Astrocyte of the cerebellum (primary cell): ENCODE measurements at regions not wholly inside any gene's neighbourhood (a gene's known extent, or its start where the extent isn't known, plus 50 kb on each side); places are given as distances from the start of the nearest gene placed in this dataset.
"Not testable (repeated sequence)": the region's sequence is repeated elsewhere in the genome, so short reads cannot be mapped to it uniquely, and the experiment has no call there.

ENCODE experiments used
- DNase-seq: peaks from one replicate; pipeline ENCODE4 v3.0.0-alpha.2; 2011; ENCODE audit warnings: low read depth
- H3K4me3 ChIP-seq: 2 replicates; pipeline ENCODE4 v1.5.1; 2011; ENCODE audit warnings: mild to moderate bottlenecking, low read depth, low read length, moderate library complexity
- in situ Hi-C: cut with HindIII; loops from 2 replicates; pipeline ENCODE4 v1.10.0; 2017; ENCODE audit warnings: low sequenced_read_pairs
- TF ChIP-seq, protein P1 (sequence below): IDR thresholded peaks from 2 replicates; pipeline ENCODE4 v1.5.1; 2012; ENCODE audit warnings: low read length, low read depth, moderate library complexity, mild to moderate bottlenecking; ENCODE audit errors: missing control alignments

DNA sequence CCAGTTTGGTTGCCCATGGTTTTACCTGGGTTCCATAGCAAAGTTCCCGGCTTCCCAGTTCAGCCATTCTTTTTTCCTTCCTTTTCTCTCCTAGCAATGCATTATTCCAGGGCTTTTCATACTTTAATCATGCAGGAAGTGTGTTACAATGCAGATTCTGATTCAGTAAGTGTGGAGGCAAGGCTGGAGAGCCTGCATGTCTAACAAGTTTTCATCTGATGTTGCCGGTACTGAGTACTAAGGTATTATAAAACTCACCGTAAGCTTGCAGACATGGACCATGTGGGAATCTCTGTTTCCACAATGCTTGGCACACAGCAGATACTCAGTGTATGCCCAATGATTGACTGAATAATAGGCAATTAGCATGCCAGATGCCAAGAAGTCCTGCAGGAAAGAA lies 102.9 kb upstream of the SHB start:
- H3K4me3 ChIP-seq = no peak overlapping the region
- DNase-seq = no peak
- in situ Hi-C loops = no loop called here
- TF ChIP-seq, protein P1, sequence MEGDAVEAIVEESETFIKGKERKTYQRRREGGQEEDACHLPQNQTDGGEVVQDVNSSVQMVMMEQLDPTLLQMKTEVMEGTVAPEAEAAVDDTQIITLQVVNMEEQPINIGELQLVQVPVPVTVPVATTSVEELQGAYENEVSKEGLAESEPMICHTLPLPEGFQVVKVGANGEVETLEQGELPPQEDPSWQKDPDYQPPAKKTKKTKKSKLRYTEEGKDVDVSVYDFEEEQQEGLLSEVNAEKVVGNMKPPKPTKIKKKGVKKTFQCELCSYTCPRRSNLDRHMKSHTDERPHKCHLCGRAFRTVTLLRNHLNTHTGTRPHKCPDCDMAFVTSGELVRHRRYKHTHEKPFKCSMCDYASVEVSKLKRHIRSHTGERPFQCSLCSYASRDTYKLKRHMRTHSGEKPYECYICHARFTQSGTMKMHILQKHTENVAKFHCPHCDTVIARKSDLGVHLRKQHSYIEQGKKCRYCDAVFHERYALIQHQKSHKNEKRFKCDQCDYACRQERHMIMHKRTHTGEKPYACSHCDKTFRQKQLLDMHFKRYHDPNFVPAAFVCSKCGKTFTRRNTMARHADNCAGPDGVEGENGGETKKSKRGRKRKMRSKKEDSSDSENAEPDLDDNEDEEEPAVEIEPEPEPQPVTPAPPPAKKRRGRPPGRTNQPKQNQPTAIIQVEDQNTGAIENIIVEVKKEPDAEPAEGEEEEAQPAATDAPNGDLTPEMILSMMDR = no peak

DNA sequence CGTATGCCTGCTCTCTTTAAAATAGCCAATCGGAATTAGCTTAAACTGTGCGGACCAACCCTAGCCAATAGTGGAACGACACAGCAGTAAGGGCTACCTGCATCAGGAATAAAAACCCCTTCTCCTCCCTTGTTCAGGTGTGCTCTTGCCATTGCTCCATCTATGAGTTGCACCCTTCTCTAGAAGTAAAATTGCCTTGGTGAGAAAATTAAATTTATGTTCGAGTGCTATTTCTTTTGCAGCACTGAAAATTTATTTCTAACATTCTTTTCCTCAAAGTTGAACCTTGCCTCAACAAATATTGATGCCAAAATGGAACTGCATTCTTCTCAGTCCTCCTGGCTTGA lies 102.5 kb upstream of the SHB start:
- no peak overlapping the region for H3K4me3 ChIP-seq
- in situ Hi-C loops = no loop called here
- TF ChIP-seq, protein P1 = no peak
- no peak for DNase-seq

DNA sequence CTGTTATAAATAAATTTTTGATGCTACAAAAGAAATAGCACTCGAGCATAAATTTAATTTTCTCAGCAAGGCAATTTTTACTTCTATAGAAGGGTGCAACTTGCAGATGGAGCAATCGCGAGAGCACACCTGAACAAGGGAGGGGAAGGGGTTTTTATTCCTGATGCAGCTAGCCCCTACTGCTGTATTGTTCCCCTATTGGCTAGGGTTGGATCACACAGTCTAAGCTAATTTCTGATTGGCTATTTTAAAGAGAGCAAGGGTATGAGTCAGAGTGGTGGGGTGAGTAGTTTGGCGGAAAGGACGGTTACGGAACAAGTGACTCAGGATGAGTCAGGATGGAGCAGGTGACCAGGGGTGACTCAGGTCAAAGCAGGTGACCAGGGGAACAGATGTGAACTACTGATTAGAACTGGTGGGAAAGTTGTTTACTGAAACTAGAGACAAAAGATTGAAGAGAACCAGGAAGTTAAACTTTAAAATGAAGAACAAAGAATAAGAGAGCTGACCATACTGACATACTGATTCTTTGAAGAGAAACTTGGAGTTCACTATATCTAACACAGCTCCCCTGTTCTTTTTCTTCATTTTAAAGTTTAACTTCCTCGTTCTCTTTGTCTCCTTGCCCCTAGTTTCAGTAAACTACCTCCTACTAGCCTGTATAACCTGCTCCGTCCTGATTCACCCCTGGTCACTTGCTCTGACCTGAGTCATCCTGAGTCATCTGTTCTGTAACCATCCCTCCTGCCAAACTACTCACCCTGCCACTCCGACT lies 101.9 kb upstream of the SHB start:
- in situ Hi-C loops, DNase-seq, H3K4me3 ChIP-seq: not testable (repeated sequence)

DNA sequence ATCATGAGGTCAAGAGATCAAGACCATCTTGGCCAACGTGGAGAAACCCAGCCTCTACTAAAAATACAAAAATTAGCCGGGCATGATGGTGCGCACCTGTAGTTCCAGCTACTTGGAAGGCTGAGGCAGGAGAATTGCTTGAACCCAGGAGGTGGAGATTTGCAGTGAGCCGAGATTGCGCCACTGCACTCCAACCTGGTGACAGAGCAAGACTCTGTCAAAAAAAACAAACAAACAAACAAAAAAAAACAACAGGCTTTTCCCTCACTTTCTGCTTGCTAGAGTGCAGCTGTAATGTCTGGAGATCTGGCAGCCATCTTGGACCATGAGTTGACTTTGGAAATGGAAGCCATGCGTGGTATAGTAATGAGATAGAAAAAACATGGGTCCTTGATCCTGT lies 101.1 kb upstream of the SHB start:
- in situ Hi-C loops, DNase-seq, H3K4me3 ChIP-seq: not testable (repeated sequence)

DNA sequence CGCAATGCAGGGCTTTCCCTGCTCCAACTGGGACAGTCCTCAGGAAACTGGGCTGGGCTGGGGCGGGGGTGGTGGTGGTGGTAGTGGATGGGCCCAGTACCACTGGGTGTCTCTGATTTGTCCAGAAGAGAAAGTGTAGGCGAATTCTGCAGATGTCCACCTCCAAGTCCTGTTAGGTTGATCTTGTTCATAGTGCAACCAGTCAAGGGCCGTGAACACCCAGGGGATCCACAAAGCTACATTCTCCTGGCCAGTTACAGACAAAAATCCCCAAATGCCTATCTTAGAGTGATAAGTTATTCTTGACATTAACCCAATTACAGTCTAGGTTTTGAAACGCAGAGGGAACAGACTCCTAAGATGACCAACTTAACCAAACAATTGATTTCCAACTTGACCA lies 97.5 kb upstream of the SHB start:
- no peak overlapping the region for H3K4me3 ChIP-seq
- no peak for DNase-seq
- TF ChIP-seq, protein P1 = no peak
- in situ Hi-C loops = no loop called here

DNA sequence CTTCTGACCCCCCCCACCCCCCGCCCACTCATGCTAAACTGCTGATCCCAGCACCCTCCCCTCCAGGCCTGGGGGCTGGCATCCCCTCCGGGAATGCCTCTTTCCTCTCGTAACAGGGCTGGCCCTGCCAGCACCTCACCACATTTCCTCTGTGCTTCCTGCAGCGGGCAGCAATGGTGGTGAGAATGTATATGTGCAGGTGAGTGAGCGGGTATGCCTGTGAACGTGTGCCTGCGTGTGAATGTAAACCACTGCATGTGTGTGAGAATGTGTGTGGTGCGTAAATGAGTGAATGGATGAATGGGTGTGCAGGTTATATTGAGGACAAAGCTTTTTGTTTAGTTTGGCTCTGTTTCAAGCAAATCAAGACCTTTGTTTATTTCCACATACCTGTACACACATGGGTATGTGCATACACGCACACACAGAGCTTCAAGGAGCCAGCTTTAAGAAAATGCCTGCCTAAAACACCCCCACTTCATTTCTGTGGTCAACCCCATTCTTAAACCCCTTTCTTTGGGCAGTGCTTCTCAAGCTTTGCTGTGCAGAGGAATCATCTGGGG lies 95.7 kb upstream of the SHB start:
- in situ Hi-C loops = no loop called here
- TF ChIP-seq, protein P1 = no peak
- no peak overlapping the region for H3K4me3 ChIP-seq
- no peak for DNase-seq

DNA sequence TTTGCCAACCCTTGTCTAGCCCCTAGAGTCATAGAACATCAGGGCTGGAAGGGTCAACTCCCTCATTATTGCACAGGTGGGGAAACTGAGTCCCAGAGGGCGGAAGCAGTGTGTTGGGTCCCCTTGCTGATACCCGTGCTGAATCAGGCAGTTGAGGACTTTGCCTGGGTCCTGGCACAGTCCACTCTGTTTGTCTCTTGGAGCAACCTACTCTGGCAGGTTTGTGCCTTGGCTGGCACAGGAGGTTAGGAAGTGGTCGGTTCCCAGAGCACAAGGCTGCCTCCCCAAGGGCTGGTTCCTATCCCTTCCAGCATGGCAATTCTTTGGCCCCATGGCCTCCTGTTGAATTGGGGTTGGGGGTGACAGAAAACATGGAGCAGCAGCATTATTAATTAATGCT lies 94.5 kb upstream of the SHB start:
- no peak overlapping the region for H3K4me3 ChIP-seq
- TF ChIP-seq, protein P1 = no peak
- in situ Hi-C loops = no loop called here
- no peak for DNase-seq
